NCI-H82 (cell line): ENCODE measurements at regions not wholly inside any gene's neighbourhood (a gene's known extent, or its start where the extent isn't known, plus 50 kb on each side); places are given as distances from the start of the nearest gene placed in this dataset.

Source experiments
- DNase-seq: peaks from one replicate; lab custom pipeline; 2025; lab: John Stamatoyannopoulos, UW

DNA sequence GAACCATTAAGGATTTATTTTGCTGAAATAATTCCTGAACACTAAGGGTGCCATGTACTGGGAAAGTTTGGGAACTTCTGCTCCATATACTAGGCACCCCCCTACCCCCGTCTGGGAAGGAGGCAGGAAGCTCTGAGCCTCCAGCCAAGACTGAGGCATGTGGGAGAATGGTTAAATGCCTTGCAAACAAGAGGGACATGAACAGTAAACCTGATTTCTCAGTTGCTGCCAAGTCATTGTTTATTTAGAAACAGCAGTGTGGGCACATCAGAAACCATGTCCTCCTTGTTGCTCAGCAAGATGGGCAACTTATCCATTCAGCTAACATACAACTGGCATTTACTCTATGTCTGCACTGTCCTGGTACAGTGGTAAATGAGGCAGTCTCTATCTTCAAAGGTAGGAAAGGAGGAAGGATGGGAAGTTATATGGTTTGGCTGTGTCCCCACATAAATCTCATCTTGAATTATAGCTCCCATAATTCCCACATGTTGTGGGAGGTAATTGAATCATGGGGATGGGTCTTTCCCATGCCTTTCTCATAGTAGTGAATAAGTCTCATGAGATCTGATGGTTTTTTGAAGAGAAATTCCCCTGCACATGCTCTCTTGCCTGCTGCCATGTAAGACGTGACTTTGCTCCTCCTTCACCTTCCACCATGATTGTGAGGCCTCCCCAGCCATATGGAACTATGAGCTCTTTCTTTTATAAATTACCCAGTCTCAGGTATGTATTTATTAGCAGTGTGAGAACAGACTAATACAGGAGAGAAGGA, 459.1 kb downstream of the MIAT start:
- no peak for DNase-seq

DNA sequence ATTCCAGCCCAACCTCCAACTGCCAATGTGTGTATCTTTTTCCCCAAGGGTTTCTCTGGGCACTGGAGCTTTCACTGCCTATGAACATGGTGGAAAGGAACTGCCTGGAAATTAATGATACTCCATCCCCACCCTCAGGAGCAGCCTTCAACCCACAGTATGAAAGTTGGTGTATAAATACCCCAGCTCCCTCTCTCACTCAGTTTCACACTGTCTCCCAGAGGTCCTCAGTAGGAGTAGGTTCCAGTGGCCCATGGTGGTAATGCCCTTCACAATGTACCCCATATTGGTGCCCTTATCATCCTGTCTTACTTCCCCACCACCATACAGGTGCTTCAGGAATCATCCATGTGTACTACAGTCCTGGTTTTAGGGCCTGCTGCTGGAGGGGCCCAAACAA, 462.6 kb downstream of the MIAT start:
- no peak for DNase-seq

DNA sequence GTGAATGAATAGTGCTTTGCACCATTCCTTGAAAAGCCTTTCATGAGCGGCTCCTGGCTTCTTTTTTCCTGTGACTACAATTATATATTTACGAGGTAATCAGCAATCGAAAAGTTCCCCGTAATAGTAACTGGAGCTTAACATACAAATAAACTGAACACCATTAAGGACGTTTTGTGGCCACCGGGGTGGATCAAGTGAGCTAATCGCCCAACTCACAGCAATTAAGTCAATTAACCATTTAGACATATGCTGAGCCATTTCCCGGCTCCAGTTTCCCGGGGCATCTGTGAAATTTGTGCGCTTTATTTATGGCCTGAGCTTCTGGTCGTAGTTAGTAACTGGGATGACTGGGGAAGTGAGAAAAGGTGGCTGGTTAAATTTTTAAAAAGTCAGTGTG, 465.2 kb downstream of the MIAT start:
- peak; percentile 78 for DNase-seq

DNA sequence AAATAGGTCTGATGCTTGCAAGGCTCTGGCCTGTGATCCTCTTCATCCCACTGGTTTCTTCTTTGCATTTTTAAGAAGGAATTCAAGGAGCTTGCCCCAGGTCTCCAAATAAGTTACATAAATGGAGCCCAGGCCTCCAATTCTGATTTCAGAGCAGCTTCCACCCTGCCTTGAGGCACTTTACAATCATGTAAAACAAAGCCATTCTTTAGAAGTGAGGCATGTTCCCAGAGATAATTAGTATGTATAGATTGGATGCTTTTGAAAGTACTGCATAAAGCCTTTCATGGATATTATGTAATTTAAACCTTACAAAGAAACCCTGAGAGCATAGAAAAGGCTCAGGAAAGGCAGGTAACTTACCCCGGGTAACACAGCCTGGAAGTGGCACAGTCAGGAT, 466.5 kb downstream of the MIAT start:
- DNase-seq = no peak

DNA sequence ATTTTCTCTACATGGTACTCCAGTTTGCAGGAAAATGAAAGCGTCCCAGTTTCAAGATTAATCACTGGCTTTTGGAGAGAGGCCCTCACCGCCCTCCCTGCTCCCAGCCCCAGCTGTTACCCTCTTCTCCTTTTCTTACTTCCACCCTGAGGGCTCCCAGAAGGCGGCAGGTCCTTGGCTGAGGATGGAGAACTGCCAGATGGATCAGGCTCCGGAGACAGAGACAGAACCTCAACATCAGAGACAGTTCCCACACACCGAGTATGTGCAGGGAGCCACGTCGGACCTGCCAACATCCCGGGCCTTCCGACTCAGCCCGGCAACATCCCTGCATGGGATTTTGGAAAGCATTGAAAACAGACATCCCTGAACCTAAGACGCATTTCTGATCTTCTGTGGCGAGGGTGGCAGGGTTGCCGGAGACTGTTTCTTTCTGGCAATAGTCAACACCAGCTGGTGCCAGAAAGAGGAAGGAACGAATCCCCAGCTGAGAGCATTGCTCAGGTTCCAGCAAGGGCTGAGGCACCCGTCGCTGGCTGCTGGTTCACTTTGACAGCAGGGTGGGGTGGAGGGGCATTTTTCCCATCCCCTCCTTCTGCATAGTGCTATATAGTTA, 467.1 kb downstream of the MIAT start:
- DNase-seq = no peak

DNA sequence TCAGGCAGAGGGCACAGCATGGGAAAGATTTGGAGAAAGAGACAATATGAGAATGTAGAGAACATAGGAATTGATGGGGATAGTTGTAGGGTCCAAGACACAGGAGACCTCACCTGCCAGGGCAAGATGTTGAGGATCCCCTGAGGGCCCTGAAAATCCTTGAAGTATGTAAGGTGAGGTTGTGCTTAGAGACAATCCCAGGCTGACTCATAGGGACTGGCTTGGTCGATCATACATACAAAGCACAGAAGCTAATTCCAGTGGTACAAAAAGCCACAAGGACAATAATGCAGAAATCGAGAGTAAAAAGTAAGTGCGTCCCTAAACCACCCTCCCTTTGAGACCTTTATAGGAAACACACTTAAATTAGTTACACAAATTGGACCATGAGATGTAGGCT, 468.2 kb downstream of the MIAT start:
- no peak for DNase-seq

DNA sequence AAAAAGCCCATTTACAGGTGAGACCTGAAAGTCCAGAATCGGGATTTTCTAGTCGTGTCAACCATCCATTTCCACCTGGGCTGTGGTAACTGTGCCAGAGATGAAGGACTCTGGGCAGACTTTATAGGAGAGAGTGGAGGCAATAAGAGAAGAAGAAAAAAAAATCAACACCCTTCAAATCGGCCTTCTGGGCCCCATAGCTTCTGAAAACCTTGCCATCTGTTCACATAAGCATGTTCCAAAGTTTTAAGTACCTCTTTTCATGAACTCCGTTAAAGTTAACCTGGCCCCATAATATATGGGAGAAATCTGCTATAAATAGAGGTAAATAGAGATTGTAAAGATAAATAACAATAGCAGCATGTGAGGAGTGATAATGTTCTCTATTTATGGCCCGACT, 470.5 kb downstream of the MIAT start:
- DNase-seq = no peak

DNA sequence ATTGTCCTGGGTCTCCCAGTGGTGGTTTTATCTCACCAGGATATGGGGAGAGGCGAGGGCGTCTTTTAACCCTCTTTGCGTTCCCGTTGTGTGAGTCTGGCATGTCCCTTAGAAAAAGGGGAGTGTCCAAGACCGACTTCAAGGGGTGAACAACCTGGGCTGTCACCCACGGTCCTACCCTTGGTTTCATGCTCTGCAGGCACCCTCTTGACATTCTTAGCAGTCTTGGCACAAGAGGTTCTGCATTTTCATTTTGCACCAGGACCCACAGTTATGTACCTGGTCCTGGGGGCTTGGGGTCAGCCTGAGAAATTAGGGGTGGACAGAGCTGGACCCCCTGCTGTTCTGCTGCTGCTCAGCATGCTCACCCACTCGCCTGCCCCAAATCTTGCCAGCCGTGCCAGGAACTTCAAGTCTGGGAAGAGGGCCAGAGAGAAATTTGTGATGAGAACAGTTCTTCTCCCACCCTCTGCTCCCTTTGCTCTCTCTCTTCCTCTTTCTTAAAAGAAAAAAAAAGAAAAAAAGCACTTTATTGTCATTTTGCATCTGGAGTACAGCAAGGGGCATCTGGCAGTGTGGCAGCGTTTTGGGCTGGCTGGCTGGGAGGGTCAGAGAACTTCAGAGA, 471.2 kb downstream of the MIAT start:
- DNase-seq = no peak

DNA sequence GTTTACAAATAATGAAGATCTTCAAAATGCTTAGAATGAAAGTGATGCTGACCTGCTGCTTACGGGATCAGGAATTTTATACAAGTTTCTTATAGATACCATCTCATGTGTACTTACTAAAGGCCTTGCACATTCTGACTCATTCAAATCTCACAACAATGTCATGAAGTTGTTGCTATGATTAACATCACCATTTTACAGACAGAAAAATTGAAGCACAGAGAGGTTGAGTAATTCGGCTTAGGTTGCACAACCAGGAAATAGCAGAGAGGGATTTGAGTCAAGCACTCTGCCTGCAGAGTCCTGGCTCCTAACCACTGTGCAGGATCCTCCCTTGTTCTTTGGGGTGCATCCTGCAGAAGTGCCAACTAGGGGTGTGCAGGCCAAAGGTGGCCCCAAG, 471.9 kb downstream of the MIAT start:
- no peak for DNase-seq

DNA sequence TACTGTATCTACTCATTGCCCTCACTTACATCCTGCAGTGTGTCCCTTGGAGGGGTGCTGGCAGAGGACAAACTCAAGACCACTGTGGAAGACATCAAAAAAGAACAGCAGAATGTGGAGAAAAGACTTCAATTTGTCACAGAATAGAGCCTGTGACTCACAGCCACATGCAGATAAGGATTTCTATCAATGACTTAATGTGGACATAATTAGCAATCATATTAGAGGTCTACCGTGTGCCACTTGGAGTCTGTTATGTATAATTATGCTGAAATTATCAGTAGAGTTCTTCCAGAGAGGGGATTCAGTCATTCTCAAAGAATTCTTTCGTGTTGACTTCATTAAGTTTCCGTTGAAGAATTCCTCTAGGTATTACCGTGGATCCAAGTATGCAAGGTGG, 473.5 kb downstream of the MIAT start:
- no peak for DNase-seq

DNA sequence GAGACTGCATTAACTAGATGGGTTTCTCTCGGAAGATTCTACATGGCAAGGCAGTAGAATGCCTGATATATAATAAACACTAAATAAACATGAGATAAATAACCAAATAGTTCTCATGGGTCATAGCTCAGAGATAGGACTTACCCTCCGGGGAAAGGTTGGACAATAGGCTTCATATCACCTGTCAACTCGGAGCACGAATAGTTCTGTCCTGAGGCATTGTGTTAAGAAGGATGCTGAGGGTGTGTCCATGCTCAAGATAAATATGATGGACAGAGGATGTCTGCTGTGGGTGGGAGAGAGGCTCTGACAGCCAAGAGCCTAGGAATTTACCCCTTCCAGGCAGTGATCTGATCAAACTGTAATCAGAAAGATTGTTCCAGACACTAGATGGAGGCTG, 474.0 kb downstream of the MIAT start:
- no peak for DNase-seq

DNA sequence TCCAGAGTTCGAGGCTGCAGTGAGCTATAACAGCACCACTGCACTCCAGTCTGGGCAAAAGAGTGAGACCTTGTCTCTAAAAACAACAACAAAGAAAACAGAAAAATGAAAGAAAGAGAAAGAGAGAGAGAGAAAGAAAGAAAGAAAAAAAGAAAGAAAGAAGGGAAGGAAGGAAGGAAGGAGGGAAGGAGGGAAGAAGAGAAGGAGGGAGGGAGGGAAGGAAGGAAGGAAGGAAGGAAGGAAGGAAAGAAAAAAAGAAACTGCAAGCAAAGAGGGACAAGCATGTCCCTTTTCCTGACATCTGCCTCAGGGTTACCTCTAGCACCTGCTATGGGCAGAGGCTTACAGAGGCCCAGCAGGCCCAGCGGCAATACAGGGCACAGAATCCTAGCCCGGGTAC, 475.0 kb downstream of the MIAT start:
- DNase-seq = no peak

DNA sequence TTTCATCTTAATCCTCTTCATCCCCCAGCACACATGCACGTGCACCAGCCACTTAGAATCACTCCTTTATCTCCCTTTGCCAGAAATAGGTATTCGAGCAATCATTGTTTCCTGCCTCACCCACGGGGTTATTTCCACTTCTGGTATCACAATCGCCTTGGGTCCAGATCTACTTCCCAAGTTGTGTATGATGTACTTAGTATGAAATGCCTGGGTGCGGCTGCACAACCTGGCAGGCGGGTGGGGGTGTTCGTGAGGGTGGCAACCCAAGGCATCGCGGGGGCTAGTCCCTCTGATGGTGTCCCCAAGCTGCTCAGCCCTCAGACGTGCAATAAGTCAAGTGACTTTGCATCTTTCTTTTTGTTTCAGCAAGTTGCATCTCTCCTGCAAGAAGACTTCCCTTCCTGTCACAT, 475.6 kb downstream of the MIAT start:
- no peak for DNase-seq

DNA sequence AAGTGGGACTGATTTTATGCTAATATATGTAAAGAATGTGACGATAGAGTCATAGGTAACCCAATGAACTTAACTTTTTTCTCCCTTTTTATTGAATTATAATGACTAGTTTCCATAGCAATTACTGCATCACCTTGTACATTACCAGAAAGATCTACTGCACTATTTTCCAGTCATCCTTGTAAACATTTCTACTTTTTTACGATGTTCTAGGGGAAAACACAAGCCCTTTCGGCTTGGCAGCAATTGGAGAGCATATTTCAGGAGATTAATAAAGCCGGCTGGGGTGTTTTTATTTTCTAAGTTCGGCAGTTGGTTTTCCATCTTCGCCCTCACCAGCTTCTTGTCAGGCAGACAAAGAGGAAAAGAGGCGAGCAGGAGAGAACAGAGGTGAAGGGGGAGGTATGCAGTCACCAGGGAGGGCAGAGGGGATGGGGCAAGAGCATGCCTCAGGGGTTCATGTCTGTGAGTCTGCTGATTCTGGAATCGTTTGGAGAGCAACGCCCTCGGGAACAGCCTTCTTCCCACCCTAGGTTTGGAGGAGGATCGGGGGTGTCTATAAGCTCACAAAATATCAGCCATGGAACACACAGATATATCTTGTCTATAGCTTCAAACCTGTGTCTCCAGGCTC, 476.4 kb downstream of the MIAT start:
- no peak for DNase-seq

DNA sequence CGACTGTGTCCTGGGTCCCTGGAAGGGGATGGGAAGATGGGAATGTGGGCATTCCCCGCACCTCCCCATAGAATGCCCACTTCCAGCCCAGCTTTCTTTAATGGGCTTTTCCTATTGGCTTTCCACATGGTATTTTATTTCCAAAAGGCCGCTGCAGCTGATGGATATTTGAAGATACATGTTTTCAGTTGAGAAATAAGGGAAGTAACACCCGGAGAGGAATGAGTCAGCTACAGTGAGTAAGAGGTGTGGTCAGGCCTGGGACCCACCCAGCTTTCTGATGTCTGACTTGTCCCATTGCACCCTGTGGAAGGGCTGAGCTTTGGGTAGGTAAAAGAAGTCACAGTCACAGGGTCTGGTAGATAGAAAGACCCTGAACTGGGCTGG, 476.9 kb downstream of the MIAT start:
- DNase-seq = no peak

DNA sequence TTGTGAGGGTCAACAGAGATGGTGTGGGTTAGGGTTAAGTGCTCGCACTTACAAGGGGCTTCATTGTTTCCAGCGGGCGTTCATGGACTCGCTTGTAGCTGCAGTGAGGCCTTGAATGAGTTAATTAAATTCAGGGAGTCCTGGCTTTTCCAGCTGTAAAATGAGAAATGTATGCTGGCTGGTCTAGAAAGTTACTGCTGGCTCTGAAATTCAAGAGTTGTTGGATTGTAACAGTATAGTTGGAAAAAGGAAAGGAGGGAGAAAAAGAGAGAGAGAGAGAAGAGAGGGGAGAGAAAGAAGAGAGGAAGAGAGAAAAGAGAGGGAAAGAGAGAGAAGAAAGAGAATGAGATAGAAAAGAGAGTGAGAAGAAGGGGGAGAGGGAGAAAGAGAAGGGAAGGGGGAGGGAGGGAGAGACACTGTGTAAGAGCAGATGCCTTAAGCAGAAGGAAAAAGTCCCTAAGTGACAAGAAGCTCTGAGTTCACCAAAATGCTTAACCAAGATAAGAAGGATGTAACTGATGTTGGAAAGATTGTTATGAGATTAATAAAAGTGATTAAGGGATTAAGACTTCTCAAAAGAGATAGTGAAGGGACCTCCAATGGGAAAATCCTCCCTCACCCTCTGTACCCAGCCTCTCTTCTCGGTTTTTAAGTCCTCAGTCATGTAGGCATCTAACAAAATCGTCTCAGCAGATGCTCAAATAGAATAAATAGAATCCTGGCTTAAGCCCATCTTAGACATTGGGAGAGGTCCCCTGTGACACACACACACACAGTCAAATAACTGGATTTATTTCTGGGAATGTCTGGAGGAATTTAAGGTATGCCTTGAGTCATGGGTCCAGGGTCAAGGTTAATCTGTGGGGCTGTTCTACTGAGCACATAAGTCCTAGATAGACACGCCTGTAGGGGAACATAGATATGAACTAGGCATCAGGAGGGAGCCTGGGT, 477.9 kb downstream of the MIAT start:
- DNase-seq = peak; percentile 68

DNA sequence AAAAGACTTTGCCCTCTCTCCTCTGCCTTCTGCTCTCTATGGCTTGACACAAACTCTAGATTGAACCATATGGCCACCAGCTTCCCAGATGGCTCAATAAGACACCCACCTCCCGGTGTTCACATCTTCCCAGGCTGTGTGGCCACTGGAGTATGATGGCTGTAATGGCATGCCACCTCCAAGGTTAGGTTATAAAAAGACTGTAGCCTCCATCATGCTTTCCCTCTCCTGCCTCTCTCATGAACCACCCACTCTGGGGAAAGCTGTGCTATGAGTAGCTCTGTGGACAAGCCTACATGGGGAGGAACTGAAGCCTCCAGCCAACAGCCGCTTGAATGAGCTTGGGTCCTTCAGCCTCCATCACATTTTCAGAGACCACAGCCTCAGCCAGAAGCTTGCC, 479.2 kb downstream of the MIAT start:
- no peak for DNase-seq

DNA sequence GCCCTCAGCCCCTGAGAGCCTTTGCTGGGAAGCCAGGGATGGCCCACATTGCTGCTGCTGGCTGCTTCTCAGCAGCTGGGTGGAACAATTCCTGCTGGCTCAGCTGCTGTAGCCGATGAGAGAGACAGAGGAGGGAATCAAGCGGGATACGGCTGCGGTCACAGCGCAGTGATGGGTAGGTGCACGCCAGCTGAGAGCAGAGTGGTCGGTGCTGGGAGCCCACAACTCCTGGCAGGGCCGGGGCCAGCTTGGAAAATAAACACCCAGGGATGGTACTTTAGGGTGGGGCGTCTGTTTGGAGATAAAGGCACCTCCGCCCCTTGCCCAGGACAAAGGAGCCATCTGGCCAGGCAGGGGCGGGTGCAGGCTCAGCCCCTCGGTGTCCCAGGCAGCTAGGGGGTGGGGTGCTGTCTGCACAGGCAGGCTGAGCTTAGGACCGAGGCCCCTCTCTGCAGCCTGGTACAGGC, 480.5 kb downstream of the MIAT start:
- DNase-seq = no peak

DNA sequence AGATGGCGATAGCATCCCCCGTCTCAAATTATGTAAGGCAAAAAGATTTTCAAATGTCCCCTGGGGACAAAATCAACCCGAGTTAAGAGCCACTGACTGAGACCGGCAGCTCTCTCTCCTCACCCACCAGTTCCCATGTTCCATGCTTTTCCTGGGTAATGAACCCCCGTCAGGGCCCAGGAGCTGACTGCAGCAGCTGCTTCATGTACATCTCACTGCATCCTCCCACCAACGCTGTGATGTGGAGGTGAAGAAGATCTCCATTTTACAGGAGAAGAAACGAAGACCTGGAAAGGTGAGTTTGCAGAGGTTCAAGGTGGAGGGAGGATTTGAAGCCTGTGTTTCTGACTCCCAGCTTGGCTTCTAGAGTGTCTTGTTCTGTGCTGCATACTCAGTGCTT, 481.1 kb downstream of the MIAT start:
- no peak for DNase-seq

DNA sequence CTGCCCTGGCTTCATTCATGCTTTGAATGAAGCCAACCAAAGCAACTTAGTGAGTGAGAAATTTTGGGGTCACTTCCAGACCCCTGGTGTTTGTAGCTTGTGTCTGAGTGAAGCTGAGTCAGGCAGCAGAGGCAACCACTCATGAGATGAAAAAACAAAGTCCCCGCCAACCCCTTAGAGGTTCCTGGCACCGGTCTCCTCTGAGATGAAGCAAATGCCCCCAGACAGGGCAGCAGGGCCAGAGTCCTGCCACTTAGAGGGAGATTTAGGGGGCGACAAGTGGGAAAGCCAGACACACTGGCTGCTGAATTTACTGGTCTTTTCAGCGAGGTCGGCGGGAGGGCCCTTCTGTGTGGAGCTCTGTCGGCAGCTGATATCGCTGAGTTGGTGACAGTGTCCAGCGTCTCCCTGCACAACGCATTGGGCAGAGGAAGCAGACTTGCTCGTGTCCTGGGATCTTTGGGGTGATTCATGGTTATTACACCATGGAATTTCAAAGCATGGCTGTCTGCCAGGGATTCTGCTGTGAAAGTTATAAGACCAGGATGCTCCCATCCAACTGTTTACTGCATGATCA, 482.6 kb downstream of the MIAT start:
- no peak for DNase-seq

DNA sequence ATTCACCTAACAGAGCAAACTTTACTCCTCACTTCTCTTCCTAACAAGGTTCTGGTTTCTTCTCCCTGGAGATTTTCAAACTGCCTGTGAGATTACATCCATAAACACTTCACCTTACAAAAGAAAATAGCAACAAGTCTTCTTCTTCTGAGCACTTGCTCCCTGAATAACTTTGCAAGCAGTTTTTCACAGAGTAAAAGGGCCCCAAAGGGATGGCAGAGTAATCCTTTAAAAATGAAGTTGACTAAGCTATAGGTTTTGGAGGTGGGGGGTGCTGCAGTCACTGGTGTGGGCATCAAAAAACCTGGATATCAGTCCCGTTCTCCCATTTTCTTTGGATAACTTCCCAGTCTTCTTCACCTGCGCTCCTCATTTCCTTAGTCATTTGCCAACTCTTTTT, 484.9 kb downstream of the MIAT start:
- no peak for DNase-seq

DNA sequence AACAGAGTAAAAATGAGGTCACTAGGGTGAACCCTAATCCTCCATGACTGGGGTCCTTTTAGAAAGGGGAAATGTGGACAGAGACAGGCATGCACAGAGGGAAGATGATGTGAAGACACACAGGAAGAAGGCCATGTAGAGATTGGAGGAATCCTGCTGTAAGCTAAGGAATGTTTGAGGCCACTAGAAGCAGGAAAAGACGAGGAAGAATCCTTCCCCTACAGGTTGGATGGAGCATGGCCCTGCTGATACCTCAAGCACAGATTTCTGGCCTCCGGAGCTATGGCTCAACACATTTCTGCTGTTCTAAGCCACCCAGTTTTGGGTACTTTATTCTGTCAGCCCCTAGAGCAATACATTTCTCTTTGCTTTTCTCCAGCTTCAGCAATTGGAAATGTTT, 486.9 kb downstream of the MIAT start:
- DNase-seq = no peak
